ENCODE measurements at regions not wholly inside any gene's neighbourhood (a gene's known extent, or its start where the extent isn't known, plus 50 kb on each side); places are given as distances from the start of the nearest gene placed in this dataset.

DNA sequence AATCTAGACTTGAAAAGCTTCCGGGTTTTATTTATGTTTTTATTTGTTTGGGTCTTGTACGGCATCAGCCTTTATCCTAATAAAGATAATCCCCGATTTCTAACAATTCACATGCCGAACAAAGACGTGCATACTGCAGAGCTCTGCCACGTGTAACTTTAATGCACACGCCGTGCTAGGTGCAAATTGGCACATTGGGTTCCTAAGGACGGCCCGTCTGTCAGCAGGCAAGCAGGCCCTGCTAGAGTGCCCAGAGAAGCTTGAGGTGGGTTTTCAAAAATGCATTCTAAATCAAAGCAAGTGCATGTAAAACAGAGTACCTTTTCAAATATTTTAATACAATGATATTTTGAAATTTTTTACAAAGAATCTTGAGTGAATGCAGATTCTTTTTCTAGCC, 806.4 kb upstream of the POU3F3 start:
- no peak overlapping the region for H2BK5ac ChIP-seq (ENCODE audit: insufficient read length, low read length)
- no peaks in the 10 kb centered on the region for H3K9me3 Mint-ChIP-seq
- H3K9ac ChIP-seq (ENCODE audit: extremely low read depth, insufficient read length, low read length), result no peak overlapping the region
- no peaks in the 10 kb centered on the region; the same call in 1 of the 2 replicates for H3K4me1 ChIP-seq (ENCODE audit: insufficient read depth, low read length)
- no peak overlapping the region for H3T11ph ChIP-seq (ENCODE audit: low read length)
- no peaks in the 10 kb centered on the region for H3K36me3 Mint-ChIP-seq (ENCODE audit: insufficient read depth in 1 of 3, low read depth in 3 of 3)
- H3K4me2 ChIP-seq (ENCODE audit: insufficient read depth, insufficient read length, low read length), result no peak overlapping the region
- no peak overlapping the region for H3K4ac ChIP-seq (ENCODE audit: low read depth, low read length)
- H3K27me3 Mint-ChIP-seq (ENCODE audit: low read depth), result no peaks in the 10 kb centered on the region
- H3K23ac ChIP-seq (ENCODE audit: insufficient read length, low read depth, low read length), result no peak overlapping the region
- no peak overlapping the region for H3K14ac ChIP-seq (ENCODE audit: insufficient read depth, low read length)
- H2BK120ac ChIP-seq (ENCODE audit: low read depth, low read length, poor library complexity, severe bottlenecking), result no peak overlapping the region
- no peak overlapping the region for H2BK12ac ChIP-seq (ENCODE audit: insufficient read length, low read depth, low read length)
- H3K27ac ChIP-seq (ENCODE audit: insufficient read length, low read depth, low read length), result no peak overlapping the region
- no peak overlapping the region for H4K8ac ChIP-seq (replicated peaks; ENCODE audit: insufficient read length, low read depth, low read length)
- no peak overlapping the region for H4K91ac ChIP-seq (ENCODE audit: insufficient read length, low read depth, low read length)
- H4K5ac ChIP-seq (ENCODE audit: insufficient read length, low read depth, low read length), result no peak overlapping the region
- H3K79me2 ChIP-seq (ENCODE audit: insufficient read depth, low read length), result no peaks in the 10 kb centered on the region
- no peak overlapping the region for H2AK5ac ChIP-seq (ENCODE audit: insufficient read length, low read length)
- H2BK20ac ChIP-seq (ENCODE audit: low read depth, low read length, poor library complexity, severe bottlenecking), result no peak overlapping the region
- no peak overlapping the region for H3K56ac ChIP-seq (ENCODE audit: insufficient read length, low read depth, low read length)
- no peaks in the 10 kb centered on the region for H3K79me1 ChIP-seq (ENCODE audit: insufficient read depth, low read depth, low read length, poor library complexity, severe bottlenecking)
- no peak overlapping the region for H3K18ac ChIP-seq (ENCODE audit: insufficient read length, low read depth, low read length)
- peak overlapping the region in 1 of 3 experiments; percentile 27; a peak in 1 of 7 replicates for H3K27ac Mint-ChIP-seq
- H2AFZ ChIP-seq (ENCODE audit: low read length), result no peak overlapping the region
- TF ChIP-seq, protein P1, sequence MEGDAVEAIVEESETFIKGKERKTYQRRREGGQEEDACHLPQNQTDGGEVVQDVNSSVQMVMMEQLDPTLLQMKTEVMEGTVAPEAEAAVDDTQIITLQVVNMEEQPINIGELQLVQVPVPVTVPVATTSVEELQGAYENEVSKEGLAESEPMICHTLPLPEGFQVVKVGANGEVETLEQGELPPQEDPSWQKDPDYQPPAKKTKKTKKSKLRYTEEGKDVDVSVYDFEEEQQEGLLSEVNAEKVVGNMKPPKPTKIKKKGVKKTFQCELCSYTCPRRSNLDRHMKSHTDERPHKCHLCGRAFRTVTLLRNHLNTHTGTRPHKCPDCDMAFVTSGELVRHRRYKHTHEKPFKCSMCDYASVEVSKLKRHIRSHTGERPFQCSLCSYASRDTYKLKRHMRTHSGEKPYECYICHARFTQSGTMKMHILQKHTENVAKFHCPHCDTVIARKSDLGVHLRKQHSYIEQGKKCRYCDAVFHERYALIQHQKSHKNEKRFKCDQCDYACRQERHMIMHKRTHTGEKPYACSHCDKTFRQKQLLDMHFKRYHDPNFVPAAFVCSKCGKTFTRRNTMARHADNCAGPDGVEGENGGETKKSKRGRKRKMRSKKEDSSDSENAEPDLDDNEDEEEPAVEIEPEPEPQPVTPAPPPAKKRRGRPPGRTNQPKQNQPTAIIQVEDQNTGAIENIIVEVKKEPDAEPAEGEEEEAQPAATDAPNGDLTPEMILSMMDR (conservative IDR thresholded peaks at IDR 0.05), result no peak
- no peak overlapping the region for H2BK15ac ChIP-seq (ENCODE audit: low read depth, low read length)
- H3K4me1 Mint-ChIP-seq, result peaks cover 13 to 15% of the 10 kb centered on the region in 2 experiments
- H3K4me3 Mint-ChIP-seq, result no peak overlapping the region
- H4K20me1 ChIP-seq (ENCODE audit: control insufficient read depth, insufficient read depth, insufficient read length), result no peaks in the 10 kb centered on the region
- H3K9me3 ChIP-seq (ENCODE audit: control insufficient read depth, low read depth, low read length), result no peaks in the 10 kb centered on the region
- no peak for DNase-seq
- WGBS (ENCODE audit: extremely low coverage, insufficient read length, low lambda C conversion rate), result no CpG with 5 or more reads among the region's 10 CpGs
- H3K27me3 ChIP-seq (ENCODE audit: insufficient read depth, low read length), result no peaks in the 10 kb centered on the region
- no peaks in the 10 kb centered on the region for H3K23me2 ChIP-seq (ENCODE audit: insufficient read length, low read depth, low read length, poor library complexity, severe bottlenecking)

Measured in H9 (cell line).